ENCODE measurements at regions not wholly inside any gene's neighbourhood (a gene's known extent, or its start where the extent isn't known, plus 50 kb on each side); places are given as distances from the start of the nearest gene placed in this dataset.

GRCh38 chr19:28669804-28670203, 543.1 kb downstream of the UQCRFS1 start:
- Histone ChIP-seq H2AFZ (ENCODE audit: low read length) (no peak overlapping the region), H3K36me3 (ENCODE audit: insufficient read depth, low read length) (no peaks in the 10 kb centered on the region), H3K4me1 (ENCODE audit: insufficient read depth, low read length) (no peaks in the 10 kb centered on the region), H3K27ac (ENCODE audit: low read depth, low read length) (no peak overlapping the region), H3K4me3 (ENCODE audit: insufficient read depth, low read length) (no peak overlapping the region), H3K4me2 (ENCODE audit: insufficient read depth, low read length) (no peak overlapping the region), H4K20me1 (ENCODE audit: insufficient read depth, low read length) (no peaks in the 10 kb centered on the region), H3K27me3 (ENCODE audit: insufficient read depth, low read length) (no peaks in the 10 kb centered on the region), H3K79me2 (ENCODE audit: insufficient read depth, low read length) (no peaks in the 10 kb centered on the region), H3K9me3 (ENCODE audit: low read depth, low read length) (no peaks in the 10 kb centered on the region)
- no peak for TF ChIP-seq CTCF (IDR thresholded peaks at IDR 0.05; ENCODE audit: extremely low read depth, low read depth, low read length)
- DNase-seq (ENCODE audit: insufficient read length, low spot score, missing footprints) = no peak

GRCh38 chr19:28667348-28667977, 545.5 kb downstream of the UQCRFS1 start:
- Histone ChIP-seq H3K4me3 (ENCODE audit: insufficient read depth, low read length) (no peak overlapping the region), H3K36me3 (ENCODE audit: insufficient read depth, low read length) (no peaks in the 10 kb centered on the region), H2AFZ (ENCODE audit: low read length) (no peak overlapping the region), H3K9me3 (ENCODE audit: low read depth, low read length) (no peaks in the 10 kb centered on the region), H3K79me2 (ENCODE audit: insufficient read depth, low read length) (no peaks in the 10 kb centered on the region), H4K20me1 (ENCODE audit: insufficient read depth, low read length) (no peaks in the 10 kb centered on the region), H3K4me2 (ENCODE audit: insufficient read depth, low read length) (no peak overlapping the region), H3K27ac (ENCODE audit: low read depth, low read length) (no peak overlapping the region), H3K4me1 (ENCODE audit: insufficient read depth, low read length) (no peaks in the 10 kb centered on the region), H3K27me3 (ENCODE audit: insufficient read depth, low read length) (no peaks in the 10 kb centered on the region)
- TF ChIP-seq CTCF (IDR thresholded peaks at IDR 0.05; ENCODE audit: extremely low read depth, low read depth, low read length) = no peak
- no peak for DNase-seq (ENCODE audit: insufficient read length, low spot score, missing footprints)

GRCh38 chr19:28665748-28666147, 547.2 kb downstream of the UQCRFS1 start:
- Histone ChIP-seq H3K79me2 (ENCODE audit: insufficient read depth, low read length) (no peaks in the 10 kb centered on the region), H3K4me3 (ENCODE audit: insufficient read depth, low read length) (no peak overlapping the region), H2AFZ (ENCODE audit: low read length) (no peak overlapping the region), H3K9me3 (ENCODE audit: low read depth, low read length) (no peaks in the 10 kb centered on the region), H3K36me3 (ENCODE audit: insufficient read depth, low read length) (no peaks in the 10 kb centered on the region), H3K27me3 (ENCODE audit: insufficient read depth, low read length) (no peaks in the 10 kb centered on the region), H4K20me1 (ENCODE audit: insufficient read depth, low read length) (no peaks in the 10 kb centered on the region), H3K4me1 (ENCODE audit: insufficient read depth, low read length) (no peaks in the 10 kb centered on the region), H3K4me2 (ENCODE audit: insufficient read depth, low read length) (no peak overlapping the region), H3K27ac (ENCODE audit: low read depth, low read length) (no peak overlapping the region)
- DNase-seq (ENCODE audit: insufficient read length, low spot score, missing footprints) = no peak
- TF ChIP-seq CTCF (IDR thresholded peaks at IDR 0.05; ENCODE audit: extremely low read depth, low read depth, low read length) = no peak

GRCh38 chr19:28656644-28657043, 556.3 kb downstream of the UQCRFS1 start:
- TF ChIP-seq CTCF (IDR thresholded peaks at IDR 0.05; ENCODE audit: extremely low read depth, low read depth, low read length) = no peak
- Histone ChIP-seq H3K9me3 (ENCODE audit: low read depth, low read length) (peaks cover 3% of the 10 kb centered on the region), H2AFZ (ENCODE audit: low read length) (no peak overlapping the region), H3K4me1 (ENCODE audit: insufficient read depth, low read length) (no peaks in the 10 kb centered on the region), H3K4me2 (ENCODE audit: insufficient read depth, low read length) (no peak overlapping the region), H3K27me3 (ENCODE audit: insufficient read depth, low read length) (no peaks in the 10 kb centered on the region), H3K79me2 (ENCODE audit: insufficient read depth, low read length) (no peaks in the 10 kb centered on the region), H3K27ac (ENCODE audit: low read depth, low read length) (no peak overlapping the region), H3K36me3 (ENCODE audit: insufficient read depth, low read length) (no peaks in the 10 kb centered on the region), H3K4me3 (ENCODE audit: insufficient read depth, low read length) (no peak overlapping the region), H4K20me1 (ENCODE audit: insufficient read depth, low read length) (no peaks in the 10 kb centered on the region)
- no peak for DNase-seq (ENCODE audit: insufficient read length, low spot score, missing footprints)

Data from osteoblast (primary cell).